GM23248 (cell line): ENCODE measurements at regions not wholly inside any gene's neighbourhood (a gene's known extent, or its start where the extent isn't known, plus 50 kb on each side); places are given as distances from the start of the nearest gene placed in this dataset.

Experiments used
- DNase-seq: peaks from one replicate; pipeline ENCODE4 v3.0.0-alpha.2; 2015
- H2AFZ ChIP-seq: fragments of 200-600 bp; sonication (generic); 2 replicates; pipeline ENCODE4 v1.6.1; 2016; ENCODE audit warnings: antibody characterized with exemption
- H3F3A ChIP-seq: fragments of 200-600 bp; sonication (generic); 2 replicates; pipeline ENCODE4 v1.6.1; 2016; ENCODE audit warnings: mild to moderate bottlenecking, antibody characterized with exemption, mixed run types; ENCODE audit not compliant: insufficient read depth
- H3K27ac ChIP-seq: fragments of 200-600 bp; sonication (generic); 2 replicates; pipeline ENCODE4 v1.5.1; 2016; ENCODE audit warnings: mild to moderate bottlenecking
- H3K27me3 ChIP-seq: fragments of 200-600 bp; sonication (generic); replicated peaks from 2 replicates; pipeline ENCODE4 v1.6.1; 2016; ENCODE audit warnings: mild to moderate bottlenecking; ENCODE audit not compliant: insufficient read depth
- H3K36me3 ChIP-seq: fragments of 200-600 bp; sonication (generic); 2 replicates; pipeline ENCODE4 v1.6.1; 2016; ENCODE audit warnings: low read depth, mild to moderate bottlenecking
- H3K4me1 ChIP-seq: fragments of 200-600 bp; sonication (generic); 2 replicates; pipeline ENCODE4 v1.6.1; 2016; ENCODE audit warnings: mild to moderate bottlenecking; ENCODE audit not compliant: insufficient read depth
- H3K4me2 ChIP-seq: fragments of 200-600 bp; sonication (generic); one replicate; pipeline ENCODE4 v1.6.1; 2016; ENCODE audit warnings: mild to moderate bottlenecking; ENCODE audit not compliant: unreplicated experiment
- H3K4me3 ChIP-seq: fragments of 200-600 bp; sonication (generic); 2 replicates; pipeline ENCODE4 v1.5.1; 2016; ENCODE audit warnings: mild to moderate bottlenecking
- H3K79me2 ChIP-seq: fragments of 200-600 bp; sonication (generic); 2 replicates; pipeline ENCODE4 v1.6.1; 2016; ENCODE audit warnings: mild to moderate bottlenecking; ENCODE audit not compliant: insufficient read depth
- H3K9ac ChIP-seq: fragments of 200-600 bp; sonication (generic); 2 replicates; pipeline ENCODE4 v1.6.1; 2016; ENCODE audit warnings: mild to moderate bottlenecking
- H3K9me2 ChIP-seq: fragments of 200-600 bp; sonication (generic); 2 replicates; pipeline ENCODE4 v1.6.1; 2016; ENCODE audit warnings: mixed run types, mild to moderate bottlenecking, moderate library complexity; ENCODE audit not compliant: insufficient read depth
- H3K9me3 ChIP-seq: fragments of 200-600 bp; sonication (generic); one replicate; pipeline ENCODE4 v1.6.1; 2017; ENCODE audit warnings: low read depth
- H4K20me1 ChIP-seq: fragments of 200-600 bp; sonication (generic); 2 replicates; pipeline ENCODE4 v1.6.0; 2016; ENCODE audit not compliant: insufficient read depth
- EZH2 ChIP-seq: fragments of 200-600 bp; sonication (generic); IDR thresholded peaks from 2 replicates; pipeline ENCODE4 v1.6.1; 2018; ENCODE audit warnings: antibody characterized with exemption, mild to moderate bottlenecking; ENCODE audit not compliant: insufficient read depth, poor library complexity, severe bottlenecking
- EZH2phosphoT487 ChIP-seq: fragments of 200-600 bp; sonication (generic); IDR thresholded peaks from 2 replicates; pipeline ENCODE4 v1.6.1; 2018; ENCODE audit warnings: antibody characterized with exemption, moderate library complexity, mild to moderate bottlenecking, low read depth; ENCODE audit not compliant: insufficient read depth
- WGBS, 2 experiments: methylation state at CpG; one replicate each; pipeline ENCODE4 v1.1.6; 2015 to 2017; ENCODE audit warnings: low lambda C conversion rate in 2 of 2, low coverage in 1 of 2; ENCODE audit errors: missing lambda C conversion rate in 2 of 2; 5-methylcytosine and 5-hydroxymethylcytosine counted together
- in situ Hi-C: fragments of 300-500 bp; cut with MboI; formaldehyde crosslinking; loops from 2 replicates; pipeline ENCODE4 v1.15.0; 2020

DNA sequence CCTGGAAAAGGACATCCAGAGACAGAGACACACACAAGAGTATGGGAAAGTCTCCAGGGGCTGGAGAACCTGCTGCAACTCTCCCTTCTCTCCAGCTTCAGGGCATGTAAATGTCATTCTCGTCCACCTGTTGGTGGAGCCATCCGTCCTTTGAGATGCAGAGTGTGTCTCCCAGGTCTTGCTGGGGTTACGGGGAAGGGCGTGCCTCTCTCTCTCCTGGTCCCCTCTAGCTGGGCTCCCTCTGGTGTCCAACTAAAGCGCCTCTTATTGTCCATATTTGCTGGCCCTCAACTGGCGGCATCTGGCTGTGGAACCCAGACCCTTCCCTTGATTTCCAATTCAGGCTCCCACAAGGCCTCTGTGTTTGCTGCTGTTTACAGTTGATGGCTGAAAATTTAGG, 244.1 kb downstream of the BMP7 start:
- no peak for DNase-seq
- Histone ChIP-seq H3K4me2 (no peak overlapping the region), H3K9ac (no peak overlapping the region), H3K9me3 (no peaks in the 10 kb centered on the region), H3K36me3 (no peaks in the 10 kb centered on the region), H3K4me3 (no peak overlapping the region), H3K79me2 (no peaks in the 10 kb centered on the region), H2AFZ (no peak overlapping the region), H3K4me1 (no peaks in the 10 kb centered on the region), H3K9me2 (no peaks in the 10 kb centered on the region), H4K20me1 (no peaks in the 10 kb centered on the region), H3K27ac (no peak overlapping the region), H3F3A (no peaks in the 10 kb centered on the region), H3K27me3 (peaks cover 13% of the 10 kb centered on the region)
- WGBS, 2 experiments, result 74 to 79% methylated on average over 6 of the region's 6 CpGs
- no peak for TF ChIP-seq EZH2
- TF ChIP-seq EZH2phosphoT487, result no peak
- in situ Hi-C loops, result no loop called here

DNA sequence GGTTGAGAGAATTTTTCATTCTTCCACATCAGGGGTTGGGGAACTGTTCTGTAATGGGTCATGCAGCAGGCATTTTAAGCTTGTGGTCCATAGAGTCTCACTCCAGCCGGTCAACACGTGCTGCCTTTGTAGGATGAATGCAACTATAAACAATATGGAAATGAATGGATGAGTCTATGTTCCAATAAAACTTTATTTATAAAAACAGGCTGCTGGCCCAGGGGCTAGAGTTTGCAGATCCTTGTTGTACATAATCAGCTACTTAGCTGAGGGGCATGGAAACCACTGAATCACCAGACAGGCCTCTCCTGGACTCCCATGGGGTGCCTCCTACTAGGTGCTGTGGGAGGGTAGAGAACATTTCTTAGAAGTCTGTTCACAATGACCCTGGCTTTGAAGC, 243.4 kb downstream of the BMP7 start:
- TF ChIP-seq EZH2, result no peak
- WGBS, 2 experiments, result 85 to 97% methylated on average over 2 of the region's 2 CpGs
- H4K20me1 ChIP-seq, result no peaks in the 10 kb centered on the region
- no peak overlapping the region for H3K4me2 ChIP-seq
- peaks cover 13% of the 10 kb centered on the region for H3K27me3 ChIP-seq
- no peaks in the 10 kb centered on the region for H3K4me1 ChIP-seq
- H3K9me2 ChIP-seq, result no peaks in the 10 kb centered on the region
- H3K27ac ChIP-seq, result no peak overlapping the region
- H3F3A ChIP-seq, result no peaks in the 10 kb centered on the region
- no peak overlapping the region for H3K4me3 ChIP-seq
- in situ Hi-C loops, result no loop called here
- H2AFZ ChIP-seq, result no peak overlapping the region
- no peaks in the 10 kb centered on the region for H3K36me3 ChIP-seq
- H3K9ac ChIP-seq, result no peak overlapping the region
- no peak for DNase-seq
- no peaks in the 10 kb centered on the region for H3K9me3 ChIP-seq
- no peaks in the 10 kb centered on the region for H3K79me2 ChIP-seq

DNA sequence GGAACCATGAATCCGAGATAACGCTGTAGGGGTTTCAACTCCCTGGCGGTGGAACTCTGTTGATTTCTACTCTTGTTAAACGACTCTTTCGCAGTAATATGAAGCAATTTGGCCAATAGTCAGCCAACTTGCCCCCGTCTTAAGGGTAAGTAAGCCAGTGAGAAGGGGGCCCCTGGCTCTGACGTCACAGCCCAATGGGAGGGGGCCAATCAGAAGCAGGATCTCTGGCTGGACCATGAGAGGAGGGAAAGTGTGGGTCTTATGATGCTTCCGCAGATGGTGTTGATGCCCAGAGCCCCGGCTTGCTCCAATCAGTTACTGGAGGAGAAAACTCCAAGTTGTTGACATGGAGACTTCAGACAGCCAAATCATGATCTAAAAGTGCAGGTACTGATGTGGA, 242.4 kb downstream of the BMP7 start:
- H3K27me3 ChIP-seq, result peaks cover 13% of the 10 kb centered on the region
- no peaks in the 10 kb centered on the region for H3K4me1 ChIP-seq
- H4K20me1 ChIP-seq, result no peaks in the 10 kb centered on the region
- H3K79me2 ChIP-seq, result no peaks in the 10 kb centered on the region
- H3K4me3 ChIP-seq, result no peak overlapping the region
- no peak for TF ChIP-seq EZH2phosphoT487
- no peak for TF ChIP-seq EZH2
- H3F3A ChIP-seq, result no peaks in the 10 kb centered on the region
- WGBS, 2 experiments, result 82 to 85% methylated on average over 9 of the region's 9 CpGs
- H3K36me3 ChIP-seq, result no peaks in the 10 kb centered on the region
- H3K4me2 ChIP-seq, result no peak overlapping the region
- no peak overlapping the region for H3K9ac ChIP-seq
- no peak for DNase-seq
- H2AFZ ChIP-seq, result no peak overlapping the region
- no peaks in the 10 kb centered on the region for H3K9me3 ChIP-seq
- H3K9me2 ChIP-seq, result no peaks in the 10 kb centered on the region
- H3K27ac ChIP-seq, result no peak overlapping the region
- in situ Hi-C loops, result no loop called here

- H3K36me3 ChIP-seq, result no peaks in the 10 kb centered on the region
- no peaks in the 10 kb centered on the region for H3K9me3 ChIP-seq
- H3K4me2 ChIP-seq, result no peak overlapping the region
- TF ChIP-seq EZH2 (no peak), EZH2phosphoT487 (no peak)
- no peaks in the 10 kb centered on the region for H3K9me2 ChIP-seq
- 70 to 75% methylated on average over 4 of the region's 4 CpGs for WGBS, 2 experiments
- peaks cover 7% of the 10 kb centered on the region for H3K27me3 ChIP-seq
- no peaks in the 10 kb centered on the region for H3K4me1 ChIP-seq
- H2AFZ ChIP-seq, result no peak overlapping the region
- H3K27ac ChIP-seq, result no peak overlapping the region
- no peak overlapping the region for H3K4me3 ChIP-seq
- in situ Hi-C loops, result no loop called here
- no peaks in the 10 kb centered on the region for H3F3A ChIP-seq
- H3K9ac ChIP-seq, result no peak overlapping the region
- DNase-seq, result no peak
- no peaks in the 10 kb centered on the region for H4K20me1 ChIP-seq
- H3K79me2 ChIP-seq, result no peaks in the 10 kb centered on the region
These were observed 241.6 kb downstream of the BMP7 start for GRCh38 chr20:57024849-57025248.

DNA sequence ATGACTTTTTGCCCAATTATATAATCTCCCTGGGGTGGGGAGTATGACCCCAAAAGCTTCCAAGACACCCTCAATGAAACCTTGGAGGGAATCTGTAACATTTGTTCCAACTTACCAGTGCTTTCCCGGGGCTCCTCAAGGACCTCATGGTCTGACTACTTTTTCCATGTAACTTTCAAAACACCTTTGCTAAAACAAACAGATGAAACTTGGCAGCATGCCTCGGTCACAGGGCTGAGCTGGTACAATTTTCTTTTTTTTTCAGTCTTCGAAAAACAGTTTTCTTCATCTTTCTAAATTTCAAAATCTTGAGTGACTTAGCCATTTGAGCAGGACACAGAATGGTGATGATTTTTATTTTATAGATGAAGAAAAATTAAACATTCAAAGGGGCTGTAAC, 241.2 kb downstream of the BMP7 start:
- in situ Hi-C loops, result no loop called here

More for the DNA sequence above, 241.2 kb downstream of the BMP7 start:
- Histone ChIP-seq H3K27ac (no peak overlapping the region), H4K20me1 (no peaks in the 10 kb centered on the region), H3K4me3 (no peak overlapping the region), H3K4me1 (peaks cover 1% of the 10 kb centered on the region), H3K9ac (no peak overlapping the region), H3K9me2 (no peaks in the 10 kb centered on the region), H3K27me3 (peaks cover 3% of the 10 kb centered on the region), H3F3A (no peaks in the 10 kb centered on the region), H3K36me3 (no peaks in the 10 kb centered on the region), H3K79me2 (no peaks in the 10 kb centered on the region), H3K9me3 (no peaks in the 10 kb centered on the region), H3K4me2 (no peak overlapping the region), H2AFZ (no peak overlapping the region)
- no peak for TF ChIP-seq EZH2phosphoT487
- no peak for TF ChIP-seq EZH2
- DNase-seq, result no peak
- WGBS, 2 experiments, result 56 to 68% methylated on average over 3 of the region's 3 CpGs
